C4-2B (cell line): ENCODE measurements at regions not wholly inside any gene's neighbourhood (a gene's known extent, or its start where the extent isn't known, plus 50 kb on each side); places are given as distances from the start of the nearest gene placed in this dataset.

Experiments
- H3K27ac ChIP-seq: fragments of 450-650 bp; 2 replicates; pipeline ENCODE4 v1.5.1; 2017
- ZFX ChIP-seq: fragments of 450-650 bp; IDR thresholded peaks from 2 replicates; pipeline ENCODE4 v1.6.1; 2017
- TF ChIP-seq, protein P1 (sequence below): fragments of 450-650 bp; conservative IDR thresholded peaks from 2 replicates; pipeline ENCODE4 v1.5.1; 2017; ENCODE audit warnings: mild to moderate bottlenecking

DNA sequence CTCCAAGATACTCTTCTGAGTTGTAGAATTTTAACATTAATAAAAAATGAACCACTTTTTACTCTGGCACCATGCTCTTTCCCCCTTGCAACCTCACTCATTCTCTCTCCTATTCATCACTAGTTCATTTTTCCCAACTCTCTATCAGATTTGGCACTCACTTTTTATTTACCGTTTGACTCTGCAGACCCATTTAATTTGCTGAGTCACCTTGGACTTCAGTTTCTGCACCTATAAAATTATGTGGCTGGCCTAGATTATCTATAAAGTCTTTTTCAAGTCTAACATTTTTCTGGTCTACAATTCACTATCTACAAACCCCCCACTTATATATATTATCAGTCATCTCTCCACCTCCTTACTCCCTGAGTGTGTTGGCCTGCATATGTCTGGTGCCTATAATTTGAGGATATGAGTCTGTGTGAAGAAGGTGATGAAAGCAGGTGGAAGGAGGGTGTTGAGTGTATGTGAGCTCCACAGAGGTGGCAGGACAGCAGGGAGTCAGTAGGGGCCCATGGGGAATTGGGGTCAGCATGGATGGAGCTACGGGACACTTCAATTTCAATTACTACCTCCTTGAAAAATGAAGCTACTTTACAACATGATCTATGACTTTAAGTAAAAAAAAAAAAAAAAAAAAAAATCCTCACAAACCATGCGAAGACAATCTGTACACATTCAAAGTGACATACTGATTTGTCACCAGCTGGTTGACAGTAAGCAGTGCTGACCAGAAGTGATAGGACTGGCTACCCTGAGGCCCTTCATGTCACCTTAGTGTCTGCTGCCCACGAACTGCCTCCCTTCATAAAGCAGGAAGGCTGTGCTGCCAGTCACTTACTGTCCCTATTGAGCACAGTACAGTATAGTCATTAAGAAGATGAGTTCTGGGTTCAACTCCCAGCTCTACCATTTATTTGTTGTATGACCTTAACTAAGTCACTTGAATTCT lies 334.2 kb upstream of the IL12A start:
- no peak for TF ChIP-seq ZFX
- TF ChIP-seq, protein P1, sequence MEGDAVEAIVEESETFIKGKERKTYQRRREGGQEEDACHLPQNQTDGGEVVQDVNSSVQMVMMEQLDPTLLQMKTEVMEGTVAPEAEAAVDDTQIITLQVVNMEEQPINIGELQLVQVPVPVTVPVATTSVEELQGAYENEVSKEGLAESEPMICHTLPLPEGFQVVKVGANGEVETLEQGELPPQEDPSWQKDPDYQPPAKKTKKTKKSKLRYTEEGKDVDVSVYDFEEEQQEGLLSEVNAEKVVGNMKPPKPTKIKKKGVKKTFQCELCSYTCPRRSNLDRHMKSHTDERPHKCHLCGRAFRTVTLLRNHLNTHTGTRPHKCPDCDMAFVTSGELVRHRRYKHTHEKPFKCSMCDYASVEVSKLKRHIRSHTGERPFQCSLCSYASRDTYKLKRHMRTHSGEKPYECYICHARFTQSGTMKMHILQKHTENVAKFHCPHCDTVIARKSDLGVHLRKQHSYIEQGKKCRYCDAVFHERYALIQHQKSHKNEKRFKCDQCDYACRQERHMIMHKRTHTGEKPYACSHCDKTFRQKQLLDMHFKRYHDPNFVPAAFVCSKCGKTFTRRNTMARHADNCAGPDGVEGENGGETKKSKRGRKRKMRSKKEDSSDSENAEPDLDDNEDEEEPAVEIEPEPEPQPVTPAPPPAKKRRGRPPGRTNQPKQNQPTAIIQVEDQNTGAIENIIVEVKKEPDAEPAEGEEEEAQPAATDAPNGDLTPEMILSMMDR, result no peak
- peak overlapping the region; percentile 62 for H3K27ac ChIP-seq

DNA sequence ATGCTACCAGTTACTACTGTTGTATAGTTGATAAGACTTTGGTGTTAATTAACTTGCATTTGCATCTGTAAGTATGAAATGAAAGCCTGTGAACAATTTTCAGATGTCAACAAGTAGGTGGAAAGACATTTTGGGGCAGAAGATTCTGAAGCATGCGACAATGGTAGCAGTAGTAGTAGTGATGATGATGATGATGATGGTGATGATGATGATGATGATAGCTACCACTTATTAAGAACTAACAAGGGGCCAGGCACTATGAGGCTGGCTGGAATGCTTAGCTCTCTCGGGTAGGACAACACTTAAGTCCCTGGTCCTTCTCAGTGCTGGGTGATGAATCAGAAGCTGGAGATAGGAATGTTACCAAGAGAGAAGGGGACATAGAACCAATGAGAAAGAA lies 333.4 kb upstream of the IL12A start:
- TF ChIP-seq, protein P1, result no peak
- no peak for TF ChIP-seq ZFX

DNA sequence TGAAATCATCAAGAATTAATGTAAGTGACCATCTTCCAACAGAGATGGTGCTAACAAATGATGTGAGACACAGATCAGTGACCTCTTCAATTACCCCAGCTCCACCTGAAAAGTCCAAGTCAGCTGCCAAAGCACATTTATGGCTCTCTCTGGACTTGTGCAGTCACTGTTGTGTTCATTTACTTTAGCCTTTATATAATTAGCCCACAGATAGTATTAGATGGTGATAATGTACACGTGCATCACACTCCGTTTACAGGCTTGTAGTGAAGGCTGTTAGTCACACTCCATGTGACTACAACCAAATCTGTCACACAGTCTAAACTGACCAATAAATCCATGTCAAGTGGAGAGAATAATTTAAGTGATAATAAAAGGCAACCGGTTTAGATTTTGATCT lies 331.5 kb upstream of the IL12A start:
- H3K27ac ChIP-seq, result no peak overlapping the region
- TF ChIP-seq ZFX, result no peak
- TF ChIP-seq, protein P1, result no peak

More for the DNA sequence above, 333.4 kb upstream of the IL12A start:
- no peak overlapping the region for H3K27ac ChIP-seq

DNA sequence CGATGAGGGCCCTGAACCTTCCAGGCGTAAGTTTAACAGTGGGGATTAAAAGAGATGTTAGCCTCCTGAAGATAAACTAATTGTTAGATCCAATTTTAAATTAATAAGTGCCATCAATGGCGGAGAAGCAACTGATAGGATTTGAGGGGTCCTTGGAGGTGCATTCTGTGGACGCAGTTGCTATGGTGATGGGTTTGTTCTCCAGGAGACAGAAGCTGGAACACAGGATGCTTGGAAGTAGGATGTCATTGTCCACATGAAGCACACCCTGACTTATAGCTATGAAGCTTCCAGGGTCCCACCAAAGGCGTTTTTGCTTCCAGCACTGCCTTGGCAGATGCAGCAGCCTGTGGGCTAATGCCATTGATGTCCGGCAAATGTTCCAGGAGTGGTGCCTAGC lies 331.0 kb upstream of the IL12A start:
- no peak for TF ChIP-seq ZFX
- TF ChIP-seq, protein P1, result no peak
- H3K27ac ChIP-seq, result no peak overlapping the region

DNA sequence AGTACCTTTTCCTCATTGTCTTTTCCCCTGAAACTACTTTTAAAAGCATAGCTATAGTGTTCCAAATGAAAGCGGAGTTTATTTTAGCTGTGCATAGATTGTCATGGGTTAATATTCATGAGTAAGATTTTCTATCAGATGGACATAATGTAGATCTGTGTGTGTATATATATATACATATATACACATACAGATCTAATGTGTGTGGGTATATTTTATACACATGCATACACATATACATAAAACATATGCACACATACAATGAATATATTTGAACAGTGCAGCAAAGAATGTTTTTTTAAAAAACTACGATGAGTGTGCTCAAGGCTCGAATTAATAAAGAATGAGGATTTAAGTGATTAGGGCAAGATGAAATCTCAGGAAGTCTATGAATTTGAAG lies 328.3 kb upstream of the IL12A start:
- TF ChIP-seq ZFX, result no peak
- TF ChIP-seq, protein P1, result no peak
- H3K27ac ChIP-seq, result no peak overlapping the region

DNA sequence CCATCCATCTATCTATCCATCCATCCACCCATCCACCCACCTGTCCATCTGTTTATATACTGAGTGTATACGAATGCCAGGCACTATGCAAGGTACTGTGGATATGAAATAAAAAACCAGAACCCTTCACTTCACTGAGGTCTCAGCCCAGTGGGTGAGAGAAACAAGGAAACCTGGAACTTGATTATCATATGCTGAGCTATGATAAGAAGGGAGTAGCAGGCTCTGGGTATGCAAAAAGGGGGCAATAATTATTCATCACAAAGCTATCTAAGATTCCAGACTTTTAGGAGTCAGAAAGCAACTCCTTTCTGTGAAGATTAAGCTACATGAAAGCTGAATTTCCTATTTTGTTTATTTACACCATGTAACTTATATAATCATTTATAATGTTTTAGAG lies 327.7 kb upstream of the IL12A start:
- H3K27ac ChIP-seq, result no peak overlapping the region
- TF ChIP-seq, protein P1, result no peak
- TF ChIP-seq ZFX, result no peak

DNA sequence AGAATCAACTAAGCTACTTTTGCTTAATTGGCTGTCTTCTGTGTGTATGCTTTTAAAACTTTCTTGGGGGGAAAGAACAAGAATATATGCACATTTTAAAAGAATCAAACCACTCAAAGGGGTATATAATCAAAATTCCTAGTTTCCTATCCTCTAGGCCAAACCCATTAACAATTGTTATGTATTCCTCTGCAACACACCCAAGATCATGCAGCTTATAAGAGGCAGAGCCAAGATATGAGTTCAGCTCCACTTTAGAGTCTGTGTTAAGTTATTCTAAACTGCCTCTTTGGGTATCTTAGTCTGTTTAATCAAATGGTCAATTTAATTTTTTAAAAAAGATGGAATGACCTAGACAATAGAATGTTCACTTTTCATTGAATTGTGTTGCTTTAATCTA lies 326.1 kb upstream of the IL12A start:
- H3K27ac ChIP-seq, result no peak overlapping the region
- TF ChIP-seq, protein P1, result no peak
- no peak for TF ChIP-seq ZFX
